Stimulated activated CD8-positive, alpha-beta memory T cell treated with anti-CD3 and anti-CD28 coated beads, Interleukin-7, amount 100 ng/mL, for 24 hours (primary cell): ENCODE measurements at regions not wholly inside any gene's neighbourhood (a gene's known extent, or its start where the extent isn't known, plus 50 kb on each side); places are given as distances from the start of the nearest gene placed in this dataset.

Experiments used
- DNase-seq: peaks from one replicate; pipeline ENCODE4 v3.0.0-alpha.2; 2020; ENCODE audit warnings: low read depth

DNA sequence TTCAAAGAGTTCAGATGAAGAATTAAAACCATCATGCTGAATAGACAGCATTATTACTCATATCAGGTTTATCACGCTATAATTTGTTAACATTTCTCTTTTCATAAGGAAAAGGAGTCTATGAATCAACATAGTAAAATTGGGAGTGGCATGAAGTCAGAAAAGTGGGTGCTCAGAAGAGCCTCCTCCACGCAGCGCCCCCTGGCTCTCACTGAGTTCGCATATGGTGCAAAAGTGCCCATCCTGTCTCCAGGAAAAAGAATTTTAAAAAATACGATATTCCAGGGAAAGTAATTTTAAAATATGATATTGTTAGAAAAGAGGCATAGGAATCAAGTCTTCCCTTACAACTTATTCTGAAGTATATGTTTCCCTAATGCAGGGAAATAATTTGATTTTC is 176.3 kb upstream of the TCERG1L start:
- DNase-seq: no peak

DNA sequence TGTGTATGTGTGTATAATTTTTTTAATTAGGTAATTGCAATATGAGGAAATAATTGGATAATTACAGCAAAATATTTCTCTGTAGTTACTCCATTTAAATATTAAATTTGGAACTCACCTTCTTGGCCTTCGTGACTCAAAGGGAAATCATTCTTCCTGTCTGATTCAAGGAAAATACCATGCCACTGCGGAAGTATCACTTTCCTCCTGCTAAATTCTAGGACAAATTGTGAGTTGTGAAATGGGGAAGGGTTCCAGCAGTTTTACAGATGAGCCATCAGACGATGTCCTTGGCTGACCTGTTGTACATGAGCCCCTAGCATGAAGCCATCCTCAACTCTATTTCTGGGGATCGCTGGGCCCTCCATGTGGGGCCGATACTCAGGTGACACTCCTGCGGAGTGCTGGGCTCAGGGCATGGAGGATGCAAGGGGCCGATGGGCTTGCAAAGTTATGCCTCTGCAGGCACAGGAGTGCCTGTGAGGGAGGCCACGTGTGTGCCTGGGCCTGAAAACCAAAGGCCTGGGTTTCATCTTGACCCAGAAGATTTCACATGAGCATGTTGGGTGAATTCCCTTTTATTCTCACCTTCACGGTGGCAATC is 179.6 kb upstream of the TCERG1L start:
- DNase-seq: no peak

DNA sequence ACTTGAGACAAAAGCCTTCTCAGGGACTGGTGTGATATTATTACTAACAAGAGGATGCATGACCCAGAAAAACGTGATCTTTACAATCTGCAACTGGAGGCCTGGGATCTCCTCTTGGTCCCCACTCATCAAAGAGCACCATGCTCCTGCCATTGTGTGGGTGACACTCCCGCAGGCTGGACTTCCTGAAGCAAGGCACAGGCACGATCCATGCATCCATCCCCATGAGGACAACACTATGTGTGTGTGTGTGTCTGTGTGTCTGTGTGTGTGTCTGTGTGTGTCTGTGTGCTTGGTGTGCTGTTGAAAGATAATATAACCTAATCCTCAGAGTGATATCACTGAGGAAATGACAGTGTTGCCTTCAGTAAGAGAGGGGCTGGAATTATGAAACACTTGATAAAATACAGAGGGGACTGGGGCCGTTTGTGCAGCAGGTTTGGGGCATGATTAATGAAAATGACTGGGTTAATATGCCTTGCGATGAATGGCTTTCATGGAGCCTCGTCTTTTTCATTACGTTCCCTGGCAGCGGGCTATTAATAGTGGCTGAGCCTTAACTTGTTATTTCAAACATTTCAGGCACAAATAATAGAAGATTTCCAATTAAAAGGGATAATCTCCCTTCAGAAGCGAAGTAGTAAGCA is 180.8 kb upstream of the TCERG1L start:
- DNase-seq: no peak

DNA sequence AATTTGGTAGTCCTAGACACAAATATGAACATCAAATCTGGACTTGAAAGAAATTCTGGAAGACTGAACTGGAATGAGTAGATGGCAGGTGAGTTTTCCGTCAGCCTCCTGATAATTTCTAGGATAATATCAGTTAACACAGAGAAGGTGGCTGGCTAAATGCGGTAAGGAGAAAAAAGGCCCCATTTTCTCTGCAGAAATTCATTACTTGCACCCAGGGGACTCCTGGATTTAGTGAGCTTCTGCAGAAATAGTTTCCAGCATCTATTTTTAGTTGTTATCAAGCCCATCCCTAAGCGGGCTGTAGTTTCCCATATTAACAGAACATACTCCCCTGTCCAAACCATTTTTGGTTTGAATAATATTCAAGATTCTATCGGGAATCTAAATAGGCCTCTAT is 181.9 kb upstream of the TCERG1L start:
- DNase-seq: no peak

DNA sequence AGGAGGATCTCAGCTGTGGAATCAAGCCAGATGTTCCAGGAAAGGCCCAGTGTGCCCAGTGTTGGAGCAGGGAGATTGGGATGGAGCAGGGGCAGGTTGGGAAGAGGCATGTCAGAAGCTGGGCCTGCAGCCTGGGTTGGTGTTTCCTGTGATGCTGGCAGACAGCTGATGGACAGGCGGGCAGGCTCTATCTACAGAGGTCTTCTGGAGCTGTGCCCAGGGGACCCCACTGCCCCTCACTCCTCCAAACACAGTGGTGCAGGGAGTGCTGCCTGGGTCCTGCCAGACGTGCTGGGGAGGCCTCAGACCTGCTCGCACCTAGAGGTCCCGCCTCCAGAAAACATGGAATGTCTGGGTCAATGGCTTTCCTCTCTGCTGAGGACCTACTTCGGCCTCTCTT is 182.9 kb upstream of the TCERG1L start:
- DNase-seq: no peak

DNA sequence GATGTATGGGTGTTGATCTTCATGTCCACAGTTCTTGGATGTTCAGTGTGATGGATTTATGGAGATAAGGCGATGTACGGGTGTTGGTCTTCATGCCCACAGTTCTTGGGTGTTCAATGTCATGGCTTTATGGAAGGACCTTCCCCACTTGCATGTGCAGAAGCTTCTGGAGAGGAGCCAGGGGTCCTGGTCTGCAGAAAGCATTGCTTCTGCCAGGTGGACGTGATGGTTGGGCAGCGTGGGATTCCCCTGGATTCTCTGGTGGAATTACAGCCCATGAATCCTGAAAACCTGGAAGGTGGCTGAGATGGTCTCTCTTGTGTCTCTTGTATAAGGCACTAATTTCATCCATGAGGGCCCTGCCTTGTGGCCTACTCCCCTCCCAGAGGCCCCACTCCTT is 183.7 kb upstream of the TCERG1L start:
- DNase-seq: no peak

DNA sequence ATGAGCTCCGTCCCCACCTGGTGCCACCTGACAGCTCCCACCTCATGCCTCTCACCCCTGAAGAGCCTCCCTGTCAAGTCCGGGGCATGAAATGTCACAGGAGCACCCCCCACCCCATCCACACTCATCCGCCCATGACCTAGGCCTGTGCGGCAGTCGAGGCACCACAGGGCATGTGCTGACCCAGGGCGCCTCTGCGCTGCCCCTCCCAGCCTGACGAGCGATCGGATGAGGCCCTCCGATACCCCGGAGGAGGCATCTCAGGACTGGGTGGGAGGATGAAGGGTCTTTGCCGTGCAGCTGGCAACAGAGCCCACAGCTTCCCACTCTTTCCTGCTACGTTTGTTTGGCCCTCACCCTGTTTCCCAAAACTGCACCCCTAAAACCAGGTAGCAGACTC is 184.4 kb upstream of the TCERG1L start:
- no peak for DNase-seq

DNA sequence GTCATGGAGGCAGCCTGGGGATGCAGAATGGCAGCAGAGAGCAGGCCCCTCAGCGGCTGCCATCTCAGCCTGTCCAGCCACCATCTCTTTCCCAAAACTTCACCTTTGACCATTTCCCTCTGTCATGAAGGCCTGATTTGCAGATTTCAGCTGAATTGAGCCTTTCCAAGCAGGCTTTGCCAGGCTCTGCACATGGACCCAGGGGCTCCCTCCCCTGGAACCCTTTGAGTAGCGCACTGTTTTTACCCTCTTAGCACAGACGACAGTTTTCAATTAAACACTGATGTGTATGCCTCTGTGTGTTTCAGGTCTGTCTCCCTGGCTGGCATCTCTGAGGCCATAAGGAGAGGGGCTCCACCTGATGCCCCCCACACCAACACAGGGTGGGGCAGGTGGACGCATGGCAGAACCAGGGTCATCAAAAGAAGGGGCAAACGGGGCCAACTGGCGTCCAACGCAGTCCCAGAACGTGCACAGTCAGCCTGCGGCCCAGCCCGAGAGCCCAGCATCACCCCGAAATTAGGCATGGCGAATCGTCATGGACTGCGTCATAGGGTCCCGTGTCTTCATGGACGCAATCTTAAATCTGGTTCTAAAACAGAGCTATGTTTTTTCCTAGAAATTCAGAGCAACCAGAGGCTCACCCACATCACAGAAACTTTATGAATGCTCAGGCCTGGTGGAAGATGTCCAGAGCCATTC is 185.0 kb upstream of the TCERG1L start:
- no peak for DNase-seq

DNA sequence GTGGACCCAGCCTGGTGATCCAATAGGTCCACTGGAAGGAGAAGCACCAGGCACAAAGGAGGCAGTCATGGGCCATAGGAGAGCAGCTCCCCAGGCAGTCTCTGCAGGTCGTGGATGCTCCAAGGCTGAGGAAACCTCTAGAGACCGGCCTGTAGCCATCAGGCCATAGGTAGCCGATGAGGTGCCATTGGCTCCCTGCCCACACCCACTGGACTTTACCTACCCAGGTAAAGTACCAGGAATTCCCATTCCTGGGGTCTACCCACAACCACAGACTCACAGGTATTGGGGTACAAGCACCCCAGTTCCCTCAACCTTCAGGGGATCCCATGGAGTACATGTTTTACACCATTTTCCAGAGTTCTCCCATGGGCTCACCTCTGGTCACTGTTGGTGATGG is 188.0 kb upstream of the TCERG1L start:
- DNase-seq: no peak

DNA sequence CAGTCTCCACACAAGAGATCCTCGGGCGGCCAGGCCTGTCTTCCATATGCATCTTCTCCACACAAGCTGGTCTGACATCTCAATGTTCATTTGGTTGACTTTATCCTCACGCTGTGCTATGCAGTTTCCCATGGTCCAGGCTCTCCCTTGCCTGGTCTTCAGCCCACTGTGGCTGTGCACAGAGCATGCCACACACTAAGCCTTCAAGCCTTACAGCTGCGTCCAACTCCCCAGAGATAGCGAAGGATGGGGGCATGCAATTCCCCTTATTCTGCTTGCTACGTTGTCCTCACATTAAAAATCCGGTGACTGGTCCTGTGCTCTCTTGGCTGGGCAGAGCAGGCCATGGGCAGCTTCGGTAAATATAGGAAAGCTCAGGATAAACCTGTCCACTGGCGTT is 188.7 kb upstream of the TCERG1L start:
- DNase-seq: no peak

DNA sequence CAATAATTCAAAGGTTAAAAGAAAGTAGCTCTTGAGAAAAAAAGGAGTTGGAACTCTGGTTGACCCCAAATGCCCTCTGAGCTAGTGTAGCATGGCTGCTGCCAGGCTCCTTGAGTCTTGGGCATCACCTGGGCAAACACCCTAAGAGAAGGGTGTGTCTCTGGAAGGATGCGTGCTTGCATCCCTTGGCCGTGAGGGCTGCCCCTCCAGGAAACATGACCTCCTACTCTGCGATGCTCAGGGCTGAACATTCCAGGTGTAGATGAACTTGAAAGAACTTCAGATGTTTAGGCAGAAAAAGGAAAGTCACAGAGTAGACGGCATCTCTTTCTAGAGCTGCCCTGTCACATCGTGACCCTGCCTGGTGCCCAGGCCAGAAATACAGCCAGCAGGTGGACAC is 189.4 kb upstream of the TCERG1L start:
- no peak for DNase-seq

DNA sequence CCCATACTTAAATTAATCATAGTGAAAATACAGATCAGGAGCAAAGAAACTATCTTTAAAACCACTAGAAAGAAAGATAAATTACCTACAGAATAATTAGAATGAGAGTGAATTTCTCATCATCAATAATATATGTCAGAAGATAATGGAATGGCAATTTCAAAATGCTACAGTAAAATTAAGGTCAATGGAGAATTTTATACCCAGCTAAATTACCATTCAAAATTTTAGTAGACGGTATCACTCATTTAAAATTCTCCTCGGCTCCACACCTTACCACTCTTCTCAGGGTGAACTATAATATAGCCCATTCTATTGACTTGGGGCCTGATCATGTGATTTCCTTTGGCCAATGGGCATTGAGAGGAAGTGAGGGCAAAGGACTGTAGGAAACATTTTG is 192.5 kb upstream of the TCERG1L start:
- DNase-seq: no peak

DNA sequence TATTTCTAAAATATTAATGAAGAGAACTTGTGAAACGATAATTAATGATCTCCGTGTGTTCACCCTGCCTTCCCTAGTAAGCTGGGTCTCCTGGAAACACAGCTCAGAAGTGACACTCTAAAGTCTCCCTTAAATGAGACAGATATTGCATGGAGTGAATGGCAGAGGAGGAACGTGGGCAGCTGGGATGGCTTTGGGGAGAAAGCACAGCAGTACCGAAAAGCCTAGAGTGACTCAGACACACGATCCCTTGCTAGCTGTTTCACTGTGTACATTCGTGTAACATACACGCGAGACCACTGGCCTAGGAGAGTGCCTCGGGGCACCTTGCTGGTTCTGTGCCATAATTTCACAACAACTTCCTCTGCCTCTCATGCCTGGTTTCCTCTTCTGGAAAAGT is 199.9 kb upstream of the TCERG1L start:
- DNase-seq: no peak

DNA sequence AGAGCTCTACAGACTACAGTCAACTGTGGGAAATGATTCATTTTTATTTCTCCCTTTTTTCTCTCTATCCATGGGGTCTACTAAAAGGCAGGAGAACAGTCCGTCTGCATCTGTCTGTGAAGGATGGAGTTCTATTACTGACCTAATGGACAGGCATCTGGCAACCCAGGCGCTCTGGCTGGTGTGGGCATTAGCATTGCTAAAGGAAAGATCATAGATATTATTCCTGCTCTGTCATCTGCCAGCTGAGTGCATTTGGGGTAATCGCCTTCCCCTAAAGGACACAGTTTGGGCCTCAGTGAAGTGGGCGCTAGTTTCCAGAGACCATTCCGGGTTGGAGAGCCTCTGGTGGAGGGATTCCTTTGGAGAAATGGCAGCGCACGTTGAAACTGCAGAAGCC is 201.3 kb upstream of the TCERG1L start:
- no peak for DNase-seq

DNA sequence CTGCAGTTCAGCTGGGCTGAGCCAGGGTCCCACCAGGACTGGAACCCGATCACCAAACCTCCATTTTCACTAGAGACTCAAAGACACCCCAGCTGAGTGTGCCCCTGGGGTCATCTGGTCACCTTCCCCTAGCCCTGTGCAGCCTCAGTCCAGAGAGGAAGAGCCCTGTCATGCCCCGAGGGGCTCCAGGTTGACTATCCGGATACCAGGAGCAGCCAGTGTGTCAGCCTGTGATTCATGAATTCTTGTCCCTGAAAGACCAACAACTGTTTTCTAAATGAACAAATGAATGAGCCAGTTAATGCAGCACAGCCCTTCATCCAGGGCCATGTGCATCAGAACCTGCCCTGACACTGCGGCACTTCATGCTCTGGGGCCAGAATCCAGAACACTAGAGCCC is 201.9 kb upstream of the TCERG1L start:
- DNase-seq: no peak

DNA sequence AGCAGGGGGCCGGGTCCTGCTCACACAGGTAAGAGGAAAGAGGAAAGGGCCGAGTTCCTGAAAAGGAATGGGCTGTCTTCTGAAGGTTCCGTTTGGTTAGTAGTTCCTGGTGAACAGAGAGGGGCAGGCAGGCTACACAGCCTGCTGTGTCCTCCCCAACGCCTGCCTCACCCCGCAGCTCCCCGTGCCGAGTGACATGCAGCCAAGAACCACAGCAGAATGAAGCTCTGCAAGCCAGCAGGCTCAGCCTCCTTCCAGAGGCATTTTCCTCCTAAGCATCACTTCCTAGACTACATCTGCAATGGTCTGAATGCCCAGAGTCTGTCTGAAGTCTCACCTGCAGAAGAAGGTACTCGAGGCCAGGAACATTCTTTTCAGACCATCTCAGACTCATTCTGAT is 202.4 kb upstream of the TCERG1L start:
- no peak for DNase-seq

DNA sequence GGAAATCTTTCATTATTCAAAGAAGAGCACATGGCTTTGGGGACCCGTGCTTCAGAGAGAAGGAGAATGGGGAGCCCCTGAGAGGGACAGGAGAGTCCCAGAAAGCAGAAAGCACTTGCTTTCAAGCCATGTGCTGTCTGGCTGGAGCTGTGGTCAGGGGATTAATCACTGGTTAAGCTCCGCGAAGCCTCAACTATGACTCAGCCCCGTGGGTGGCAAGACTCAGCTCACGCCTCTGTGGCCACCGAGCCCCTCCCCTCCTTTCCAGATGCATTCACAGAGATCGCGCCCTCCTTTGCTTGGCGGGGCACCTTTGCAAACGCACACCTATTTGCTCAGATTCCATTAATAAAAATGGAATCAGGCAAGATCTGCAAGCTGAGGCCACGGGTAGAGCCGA is 202.9 kb upstream of the TCERG1L start:
- no peak for DNase-seq

DNA sequence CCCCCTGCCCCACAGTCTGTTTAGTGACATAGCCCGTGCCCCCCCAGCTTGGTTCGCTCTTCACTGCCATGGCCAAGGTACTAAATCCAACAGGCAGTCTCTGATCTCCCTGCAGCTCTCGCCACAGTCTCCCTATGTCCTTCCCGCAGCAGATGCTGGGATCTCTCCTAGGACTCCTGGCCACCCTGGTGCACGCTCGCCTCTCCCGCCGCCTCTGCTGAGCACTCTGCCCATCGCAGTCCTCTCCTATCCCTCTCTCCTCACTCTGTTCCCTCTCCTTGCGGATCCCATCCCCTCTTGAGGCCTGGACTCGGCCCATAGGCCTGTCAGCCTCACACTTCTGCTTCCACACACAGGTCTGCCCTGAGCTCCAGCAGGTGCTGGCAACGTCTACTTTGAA is 204.8 kb upstream of the TCERG1L start:
- no peak for DNase-seq

DNA sequence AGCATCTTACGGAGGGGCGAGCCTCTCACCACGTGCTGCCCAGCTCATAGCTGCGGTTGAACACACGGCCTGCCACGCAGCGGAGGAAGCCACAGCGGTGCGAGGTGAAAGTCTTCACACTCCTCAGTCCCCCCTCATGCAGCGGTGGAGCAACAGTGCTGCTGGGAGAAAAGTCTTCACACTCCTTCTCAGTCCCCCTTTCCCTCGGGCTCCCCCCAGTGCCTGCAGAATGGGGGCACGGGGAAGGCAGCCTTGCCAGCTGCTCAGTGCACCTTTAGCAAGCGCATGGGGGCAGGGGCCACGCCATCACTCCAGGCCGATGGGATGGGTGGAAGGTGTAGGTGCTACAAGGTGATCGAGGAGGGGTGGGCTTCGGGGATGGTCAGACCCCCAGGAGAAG is 206.3 kb upstream of the TCERG1L start:
- no peak for DNase-seq

DNA sequence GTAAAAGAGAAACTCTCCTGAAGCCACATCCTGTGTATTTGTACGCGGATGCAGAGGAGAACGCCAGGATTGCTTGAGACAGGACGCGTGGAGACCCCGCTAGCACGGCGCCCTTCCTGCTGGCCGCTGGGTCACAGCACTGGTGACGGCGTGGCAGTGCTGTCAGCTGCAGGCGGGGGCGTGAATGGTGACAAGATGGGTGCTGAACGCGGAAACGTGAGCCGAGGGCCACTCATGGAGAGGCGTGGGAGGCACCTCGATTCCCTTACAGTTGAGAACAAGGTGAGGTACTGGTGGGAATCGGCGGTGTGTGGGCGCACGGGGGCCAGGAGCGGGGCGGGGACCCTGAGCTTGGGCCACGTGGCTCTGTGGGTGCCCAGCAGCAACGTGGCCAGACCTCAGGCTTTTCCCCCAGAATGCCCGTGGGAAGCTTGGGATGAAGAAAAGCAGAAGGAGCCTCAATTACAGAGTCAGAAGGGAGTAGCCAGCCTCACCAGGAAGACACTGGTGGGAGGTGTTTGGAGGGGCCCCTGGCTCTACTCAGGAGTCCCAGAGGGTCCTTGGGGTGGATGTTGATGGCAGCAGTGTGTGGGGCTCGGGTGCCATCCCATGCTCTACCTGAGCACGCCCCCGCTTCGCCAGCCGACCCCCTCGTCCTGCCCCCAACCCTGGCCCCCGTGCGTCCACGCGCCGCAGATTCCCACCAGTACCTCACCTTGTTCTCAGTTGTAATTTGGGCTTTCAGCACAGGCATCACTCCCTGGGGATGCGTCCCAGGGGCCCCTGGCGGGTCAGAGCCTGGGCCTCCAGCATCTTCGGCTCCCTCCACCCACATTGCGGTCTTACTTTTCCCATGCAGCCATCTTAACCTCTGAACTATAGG is 208.4 kb upstream of the TCERG1L start:
- no peak for DNase-seq

DNA sequence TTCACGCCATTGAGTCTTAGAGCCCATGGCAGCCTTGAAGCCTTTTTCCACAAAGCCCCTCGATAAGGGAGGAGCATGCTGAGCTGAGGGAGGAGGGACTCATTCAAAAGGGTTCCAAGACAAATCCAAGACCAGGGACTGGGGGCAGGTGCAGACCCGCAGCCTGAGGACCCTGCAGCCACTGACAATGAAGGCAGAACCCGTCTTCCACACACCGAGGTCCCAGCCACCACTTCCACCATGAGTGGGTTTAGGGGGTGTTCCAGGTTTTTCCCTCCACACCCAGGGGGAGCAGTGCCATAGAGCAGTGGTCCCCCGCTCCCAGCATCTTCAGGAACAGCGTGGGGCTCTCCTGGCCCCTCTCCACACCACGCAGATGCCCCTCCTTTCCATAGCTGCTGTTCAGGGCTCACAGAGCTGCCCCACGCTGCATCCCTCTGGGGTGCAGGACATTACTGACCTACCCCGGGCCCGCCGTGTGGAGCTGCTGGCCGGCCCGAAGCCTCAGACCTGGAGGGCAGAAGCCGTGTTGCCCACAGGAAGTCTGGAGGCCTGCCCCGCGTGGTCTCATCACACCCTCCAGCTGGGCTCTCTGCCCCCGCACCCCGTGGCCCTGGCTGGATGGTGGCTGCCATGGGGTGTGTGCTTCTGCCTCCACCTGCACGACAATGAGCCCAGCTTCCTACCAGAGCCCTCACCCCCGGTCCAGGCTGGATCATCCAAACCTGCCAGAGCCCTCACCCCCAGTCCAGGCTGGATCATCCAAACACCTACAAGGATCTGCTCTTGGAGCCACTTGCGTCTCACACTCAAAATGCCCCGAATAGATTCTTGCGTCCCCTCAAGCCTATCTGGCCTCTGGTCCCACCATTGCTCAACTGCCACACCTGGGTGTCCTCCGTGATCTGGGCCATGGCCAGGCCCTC is 220.0 kb upstream of the TCERG1L start:
- no peak for DNase-seq

DNA sequence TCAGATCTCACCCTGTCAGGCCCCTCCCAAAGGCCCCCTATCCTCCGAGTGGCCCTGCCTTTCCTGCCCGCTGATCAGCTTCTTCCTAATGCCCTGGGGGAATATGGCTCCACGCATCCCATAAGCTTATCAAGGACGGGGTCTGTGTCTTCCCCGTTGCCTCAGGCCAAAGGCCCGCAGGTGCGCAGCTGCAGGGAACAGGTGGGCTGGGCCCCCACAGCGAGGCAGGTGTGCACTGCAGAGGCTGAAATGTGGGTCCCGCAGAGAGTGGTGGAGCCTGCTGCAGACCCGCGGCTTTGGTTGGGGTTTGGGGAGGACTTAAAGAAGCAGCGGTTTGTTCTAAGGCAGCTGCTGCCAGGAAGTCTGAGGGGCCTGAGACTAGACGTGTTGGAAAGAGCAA is 220.8 kb upstream of the TCERG1L start:
- no peak for DNase-seq
